NCI-H510A treated with DMSO at 0.1 percent for 48 hours (cell line): ENCODE measurements at regions not wholly inside any gene's neighbourhood (a gene's known extent, or its start where the extent isn't known, plus 50 kb on each side); places are given as distances from the start of the nearest gene placed in this dataset.

Source experiments
- DNase-seq: peaks from one replicate; lab custom pipeline; 2025; lab: John Stamatoyannopoulos, UW

DNA sequence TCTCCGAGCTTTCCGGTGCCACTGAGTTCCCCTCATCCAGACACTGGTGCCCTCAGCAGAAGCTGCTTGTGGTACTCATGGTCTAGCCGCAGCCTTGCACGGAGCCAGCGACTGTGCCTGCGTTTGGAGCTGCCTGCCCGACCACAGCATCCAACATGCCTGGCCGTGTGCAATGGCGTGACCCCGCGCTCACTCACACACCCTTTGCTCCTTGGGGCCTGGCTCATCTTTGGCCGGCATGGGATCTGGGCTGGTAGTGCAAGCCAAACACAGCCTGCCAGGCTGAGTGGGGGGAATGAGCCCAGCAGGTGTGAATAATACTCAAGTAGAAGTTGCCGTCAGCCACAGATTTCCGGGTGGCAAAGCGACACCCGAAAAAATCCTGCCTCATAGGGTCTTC lies 1178.7 kb upstream of the GBE1 start:
- no peak for DNase-seq

- no peak for DNase-seq
Observed at GRCh38 chr3:82939491-82940097, 1178.1 kb upstream of the GBE1 start.

GRCh38 chr3:82938821-82939328 lies 1177.4 kb upstream of the GBE1 start:
- DNase-seq, result no peak

DNA sequence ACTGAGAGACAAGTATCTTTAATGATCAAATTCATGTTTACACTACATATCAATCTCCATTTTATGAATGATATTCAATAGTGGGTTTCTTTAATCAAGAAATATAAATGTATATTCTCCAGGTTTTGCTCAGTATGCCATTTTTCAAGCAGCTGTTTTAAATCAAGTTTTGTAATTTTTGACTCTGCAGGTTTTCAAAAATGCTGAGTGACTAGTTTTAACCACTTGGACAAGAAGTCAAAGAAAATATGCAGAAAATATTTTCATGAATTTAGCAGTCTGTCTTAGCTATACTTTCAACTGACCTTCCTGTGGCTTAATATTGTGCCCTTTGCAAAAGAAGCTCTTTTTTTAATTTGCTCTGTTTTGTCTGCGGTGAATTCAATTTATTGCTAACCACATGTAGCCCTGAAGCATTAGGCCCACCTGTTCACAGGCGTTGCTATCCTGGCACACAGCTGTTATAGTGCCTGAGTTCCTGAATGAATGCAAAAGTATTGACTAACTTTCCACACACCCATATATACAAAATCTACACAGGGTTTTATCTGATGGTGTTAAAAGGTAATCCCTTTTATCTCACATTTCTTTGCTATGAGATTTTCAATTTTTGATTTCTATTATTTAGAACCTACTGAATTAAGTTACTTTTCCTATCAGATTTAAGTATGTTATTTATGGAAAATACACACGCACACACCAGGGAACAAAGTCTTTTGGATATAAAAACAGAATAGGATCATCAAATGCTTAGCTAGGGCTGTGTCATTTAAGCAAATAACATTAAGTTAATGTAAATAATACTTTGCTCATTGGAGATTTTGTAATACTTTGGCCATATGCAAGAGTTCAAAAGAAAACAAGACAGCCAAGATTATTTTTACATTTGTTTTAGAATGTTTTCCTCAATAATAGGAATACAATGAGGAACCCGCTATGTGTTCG lies 1166.1 kb upstream of the GBE1 start:
- DNase-seq, result no peak

DNA sequence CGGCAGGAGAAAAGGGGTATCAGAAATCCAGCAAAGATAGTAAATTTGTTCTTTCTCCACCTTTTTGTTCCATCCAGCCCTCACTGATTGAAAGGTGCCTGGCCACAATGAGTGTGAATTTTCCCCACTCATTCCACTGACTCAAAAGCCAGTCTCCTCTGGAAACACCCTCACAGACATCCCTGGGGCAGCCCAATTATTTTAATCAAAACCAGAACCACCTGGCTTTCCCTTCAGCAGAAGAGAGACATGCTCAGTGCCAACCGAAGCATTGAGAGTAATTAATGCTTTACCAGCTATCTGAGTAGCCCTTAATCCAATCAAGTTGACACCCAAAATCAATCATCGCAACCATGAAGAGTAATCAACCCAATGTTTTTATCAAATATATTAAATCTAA lies 1129.6 kb upstream of the GBE1 start:
- DNase-seq, result no peak

DNA sequence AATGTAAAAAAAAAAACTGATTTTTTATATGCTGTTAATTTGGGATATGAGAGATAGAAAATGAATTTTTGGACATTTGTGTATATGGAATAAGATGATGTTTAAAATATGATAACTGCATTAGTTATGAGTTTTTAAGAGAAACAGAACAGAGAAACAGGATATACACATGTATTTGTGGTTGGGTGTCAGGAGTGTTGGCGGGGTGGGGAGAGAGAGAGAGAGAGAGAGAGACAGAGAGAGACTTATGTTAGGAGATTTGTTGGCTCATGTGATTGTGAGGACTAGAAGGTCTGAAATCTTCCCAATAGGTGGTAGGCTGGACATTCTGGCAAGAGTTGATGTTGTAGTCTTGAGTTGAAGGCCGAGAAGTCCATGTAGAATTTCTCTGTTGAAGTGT lies 1121.6 kb upstream of the GBE1 start:
- no peak for DNase-seq

DNA sequence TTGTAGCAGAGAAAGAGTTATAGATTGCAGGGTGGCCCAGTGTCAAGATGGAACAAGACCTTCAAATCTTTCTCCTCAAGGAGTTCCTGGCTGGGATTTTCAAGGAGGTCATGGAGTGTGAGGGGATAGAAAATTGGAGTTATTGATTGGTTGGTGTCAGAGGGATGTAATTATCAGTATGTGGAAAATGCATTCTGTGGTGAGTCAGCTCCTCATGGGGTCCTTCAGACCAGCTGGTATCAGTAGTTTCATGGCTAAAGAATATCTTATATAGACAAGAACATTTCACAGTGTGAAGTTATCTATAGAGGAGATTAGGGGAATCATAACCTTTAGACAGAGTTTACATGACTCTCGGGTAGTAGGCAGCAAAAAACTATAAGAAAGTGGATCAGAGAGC lies 1114.0 kb upstream of the GBE1 start:
- DNase-seq, result no peak

DNA sequence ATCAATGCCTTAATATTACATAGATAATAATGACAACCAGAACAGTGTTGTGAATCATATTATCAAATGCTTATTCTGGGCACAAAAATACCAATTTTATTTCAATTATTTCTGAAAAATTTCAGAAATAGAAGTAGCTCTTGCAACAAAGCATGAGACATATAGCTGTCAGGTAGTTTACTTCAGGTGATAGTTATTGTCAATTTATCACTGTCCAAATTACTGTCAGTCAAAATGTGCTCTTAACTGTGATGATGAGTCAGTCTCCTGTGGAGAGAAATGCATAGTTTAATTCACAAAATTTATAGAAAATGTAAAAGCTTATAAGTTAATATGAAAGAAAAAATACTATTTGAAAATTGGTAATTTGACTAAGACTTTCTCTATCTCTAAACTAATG lies 1078.4 kb upstream of the GBE1 start:
- DNase-seq, result no peak

DNA sequence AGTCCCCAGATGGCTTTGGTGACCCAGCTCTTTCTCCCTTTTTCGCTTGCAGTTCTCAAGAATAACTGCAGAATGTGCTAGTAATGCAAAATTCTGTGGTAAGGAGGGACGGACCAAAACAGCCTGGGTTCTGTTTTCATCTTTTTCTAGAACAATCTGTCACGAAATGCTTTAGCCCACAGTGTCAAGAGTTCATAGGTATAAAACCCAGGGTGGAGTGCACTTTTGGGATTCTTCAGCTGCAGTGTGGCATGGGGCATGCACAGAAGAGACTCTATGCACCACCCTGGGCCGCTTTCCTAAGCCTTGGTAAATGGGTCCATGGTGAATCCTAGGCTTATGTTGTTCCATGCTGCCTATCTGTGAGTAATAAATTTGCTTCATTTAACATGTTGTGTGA lies 1072.7 kb upstream of the GBE1 start:
- DNase-seq, result no peak

GRCh38 chr3:82824491-82824890 lies 1063.0 kb upstream of the GBE1 start:
- no peak for DNase-seq

GRCh38 chr3:82816086-82816485 lies 1054.6 kb upstream of the GBE1 start:
- no peak for DNase-seq

- DNase-seq, result no peak
Observed at GRCh38 chr3:82815417-82816058, 1054.1 kb upstream of the GBE1 start.

GRCh38 chr3:82814660-82815059 lies 1053.2 kb upstream of the GBE1 start:
- no peak for DNase-seq

- DNase-seq, result no peak
Observed at GRCh38 chr3:82807781-82808180, 1046.3 kb upstream of the GBE1 start.

DNA sequence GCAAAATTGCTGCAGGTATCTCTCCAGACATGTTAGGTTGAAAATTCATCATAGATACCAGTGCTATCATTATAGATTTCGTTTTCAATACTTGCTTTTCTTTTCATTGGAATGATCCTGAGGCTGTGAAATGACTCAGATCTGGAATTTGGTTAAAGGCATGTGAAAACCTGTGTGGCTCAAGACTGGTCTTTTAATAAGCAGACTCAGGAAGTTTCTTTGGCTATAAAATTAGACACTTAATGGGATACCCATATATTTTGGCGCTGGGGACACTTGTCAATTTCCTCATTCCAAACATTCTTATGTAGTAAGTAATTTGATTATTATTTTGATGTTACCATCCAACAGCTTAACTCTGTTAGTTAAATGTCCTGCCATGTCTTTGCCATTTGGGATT lies 1041.1 kb upstream of the GBE1 start:
- DNase-seq, result no peak

- no peak for DNase-seq
Observed at GRCh38 chr3:82800248-82800647, 1038.8 kb upstream of the GBE1 start.

GRCh38 chr3:82796765-82797164 lies 1035.3 kb upstream of the GBE1 start:
- no peak for DNase-seq

DNA sequence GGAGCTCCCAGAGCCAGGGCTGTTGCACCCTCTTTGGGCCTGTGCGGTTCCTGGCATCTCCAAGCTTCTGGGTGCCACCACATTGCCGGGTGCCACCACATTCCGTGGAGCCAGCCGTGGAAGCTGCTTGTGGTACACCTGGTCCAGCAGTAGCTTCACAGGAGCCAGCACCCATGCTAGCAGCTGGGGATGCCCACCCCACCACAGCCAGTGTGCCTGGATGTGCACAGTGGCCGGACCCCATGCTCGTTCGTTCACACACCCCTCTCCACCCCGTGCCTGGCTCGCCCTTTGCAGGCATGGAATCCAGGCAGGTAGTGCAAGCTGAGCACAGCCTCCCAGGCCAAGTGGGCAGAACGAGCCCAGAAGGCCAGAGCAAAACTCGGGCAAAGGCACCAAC lies 1029.8 kb upstream of the GBE1 start:
- DNase-seq, result no peak

GRCh38 chr3:82790307-82791097 lies 1029.1 kb upstream of the GBE1 start:
- no peak for DNase-seq

DNA sequence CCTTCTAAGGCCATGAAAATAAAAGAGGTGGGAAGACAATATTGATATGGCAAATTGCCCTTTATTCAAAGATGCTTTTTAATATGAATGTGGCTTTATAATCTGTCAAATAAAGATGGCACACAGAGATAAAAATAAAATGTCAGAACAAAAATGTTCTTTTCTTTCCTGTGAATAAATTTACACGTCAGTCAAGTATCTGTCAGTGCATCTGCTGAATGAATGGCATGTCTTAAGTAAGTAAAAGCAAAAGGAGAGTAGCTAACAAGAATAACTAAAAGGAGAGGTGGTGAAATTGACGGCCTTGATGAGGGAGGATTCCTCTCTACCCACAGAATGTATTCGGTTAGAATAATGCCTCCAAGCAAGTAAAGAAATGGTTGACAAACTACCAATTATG lies 1021.7 kb upstream of the GBE1 start:
- DNase-seq, result no peak

- DNase-seq, result no peak
Observed at GRCh38 chr3:82773207-82773606, 1011.8 kb upstream of the GBE1 start.

GRCh38 chr3:82764521-82764920 lies 1003.1 kb upstream of the GBE1 start:
- DNase-seq, result no peak
